ENCODE measurements at regions not wholly inside any gene's neighbourhood (a gene's known extent, or its start where the extent isn't known, plus 50 kb on each side); places are given as distances from the start of the nearest gene placed in this dataset.

GRCh38 chr18:69176741-69177140, 223.9 kb upstream of the DOK6 start:
- POLR2A ChIA-PET = no interaction called here
- DNase-seq (ENCODE audit: low read depth, low spot score) = no peak
- CTCF ChIA-PET = no interaction called here
- H3K27ac ChIP-seq (ENCODE audit: low read length) = no peak overlapping the region
- BruUV-seq (replicated peaks) = no TSS peak
- no peak overlapping the region for H3K4me3 ChIP-seq (ENCODE audit: low read depth in 2 of 2, low read length in 2 of 2)
- no peak for TF ChIP-seq REST (IDR thresholded peaks at IDR 0.05; ENCODE audit: insufficient read depth in 1 of 2, low read depth in 2 of 2, low read length in 1 of 2)
- no peak for TF ChIP-seq CTCF (IDR thresholded peaks at IDR 0.05)
- no peak for TF ChIP-seq POLR2AphosphoS5 (IDR thresholded peaks at IDR 0.05; ENCODE audit: low read depth, low read length)
- TF ChIP-seq TCF7L2 (IDR thresholded peaks at IDR 0.05; ENCODE audit: low read depth, low read length) = no peak
- TF ChIP-seq SIN3A (IDR thresholded peaks at IDR 0.05; ENCODE audit: borderline replicate concordance, insufficient read depth, low read depth, low read length) = no peak
- H3K9me3 ChIP-seq (ENCODE audit: control insufficient read depth, insufficient read depth, low read depth, low read length) = no peaks in the 10 kb centered on the region
- no peaks in the 10 kb centered on the region for H3K4me1 ChIP-seq (ENCODE audit: control insufficient read depth, insufficient read depth, low read length)
- no peaks in the 10 kb centered on the region for H3K36me3 ChIP-seq (ENCODE audit: control insufficient read depth, insufficient read depth, low read length)
- H3K27me3 ChIP-seq (ENCODE audit: control insufficient read depth, insufficient read depth, low read length) = no peaks in the 10 kb centered on the region
- intact Hi-C loops (cut with micrococcal nuclease; ENCODE audit: unreplicated experiment) = no loop called here
- no peak for ATAC-seq
- in situ Hi-C loops (cut with HindIII; ENCODE audit: low pct_unique_long_range_greater_than_20kb, low sequenced_read_pairs) = no loop called here

- Histone ChIP-seq H3K27me3 (ENCODE audit: control insufficient read depth, insufficient read depth, low read length) (no peaks in the 10 kb centered on the region), H3K9me3 (ENCODE audit: control insufficient read depth, insufficient read depth, low read depth, low read length) (no peaks in the 10 kb centered on the region), H3K27ac (ENCODE audit: low read length) (no peak overlapping the region), H3K4me3 (ENCODE audit: low read depth in 2 of 2, low read length in 2 of 2) (no peak overlapping the region), H3K36me3 (ENCODE audit: control insufficient read depth, insufficient read depth, low read length) (no peaks in the 10 kb centered on the region), H3K4me1 (ENCODE audit: control insufficient read depth, insufficient read depth, low read length) (no peaks in the 10 kb centered on the region)
- no TSS peak for BruUV-seq (replicated peaks)
- intact Hi-C loops (cut with micrococcal nuclease; ENCODE audit: unreplicated experiment) (no loop called here), in situ Hi-C loops (cut with HindIII; ENCODE audit: low pct_unique_long_range_greater_than_20kb, low sequenced_read_pairs) (no loop called here)
- CTCF ChIA-PET = no interaction called here
- no peak for DNase-seq (ENCODE audit: low read depth, low spot score)
- POLR2A ChIA-PET = no interaction called here
- TF ChIP-seq REST (IDR thresholded peaks at IDR 0.05; ENCODE audit: insufficient read depth in 1 of 2, low read depth in 2 of 2, low read length in 1 of 2) (no peak), CTCF (IDR thresholded peaks at IDR 0.05) (no peak), TCF7L2 (IDR thresholded peaks at IDR 0.05; ENCODE audit: low read depth, low read length) (no peak), SIN3A (IDR thresholded peaks at IDR 0.05; ENCODE audit: borderline replicate concordance, insufficient read depth, low read depth, low read length) (no peak), POLR2AphosphoS5 (IDR thresholded peaks at IDR 0.05; ENCODE audit: low read depth, low read length) (no peak)
- ATAC-seq = no peak
These were observed 223.0 kb upstream of the DOK6 start for GRCh38 chr18:69177702-69178101.

Measured in Panc1 (cell line).